H1 (cell line): ENCODE measurements at regions not wholly inside any gene's neighbourhood (a gene's known extent, or its start where the extent isn't known, plus 50 kb on each side); places are given as distances from the start of the nearest gene placed in this dataset.

Source experiments
- CTCF ChIA-PET: fragments of 300-600 bp; sonication (Branson Sonifier 250); formaldehyde crosslinking; loops from one replicate; lab custom pipeline; 2021; ENCODE audit not compliant: partially characterized antibody; lab: Charles Lee
- POLR2A ChIA-PET: fragments of 300-600 bp; sonication (Branson Sonifier 250); formaldehyde crosslinking; loops from one replicate; lab custom pipeline; 2021; ENCODE audit warnings: inconsistent platforms; ENCODE audit not compliant: partially characterized antibody; lab: Charles Lee
- DNase-seq, 2 experiments: peaks; one replicate each; pipeline versions ENCODE4 v3.0.0 to v3.0.0-alpha.2; 2010 to 2022; ENCODE audit warnings: low spot score in 2 of 2, low read depth in 1 of 2, mixed read lengths in 1 of 2
- FAIRE-seq: peaks from 2 replicates; lab custom pipeline; 2011; peaks lifted over from hg19 to GRCh38; lab: Jason Lieb, UNC
- H2AFZ ChIP-seq: 2 replicates; pipeline ENCODE4 v1.8.1; 2012; ENCODE audit warnings: low read length, inconsistent platforms
- H2AK5ac ChIP-seq: 2 replicates; pipeline ENCODE4 v1.6.1; 2013; ENCODE audit warnings: low read depth, low read length
- H2BK120ac ChIP-seq: replicated peaks from 2 replicates; pipeline ENCODE3; 2013; ENCODE audit warnings: low read depth, low read length, inconsistent platforms
- H2BK12ac ChIP-seq: 2 replicates; pipeline ENCODE4 v1.6.1; 2013; ENCODE audit warnings: low read depth, low read length
- H2BK15ac ChIP-seq: 2 replicates; pipeline ENCODE4 v1.6.1; 2013; ENCODE audit warnings: low read length
- H2BK20ac ChIP-seq: 2 replicates; pipeline ENCODE4 v1.6.1; 2013; ENCODE audit warnings: low read length
- H2BK5ac ChIP-seq: 2 replicates; pipeline ENCODE4 v1.6.1; 2013; ENCODE audit warnings: low read depth, low read length
- H3K14ac ChIP-seq: 2 replicates; pipeline ENCODE4 v1.6.1; 2013; ENCODE audit warnings: inconsistent platforms; ENCODE audit not compliant: insufficient read length
- H3K18ac ChIP-seq: 2 replicates; pipeline ENCODE4 v1.6.1; 2013; ENCODE audit warnings: low read length; ENCODE audit errors: extremely low read depth
- H3K23ac ChIP-seq: 2 replicates; pipeline ENCODE4 v1.6.1; 2013; ENCODE audit warnings: inconsistent platforms; ENCODE audit not compliant: insufficient read length
- H3K23me2 ChIP-seq: 2 replicates; pipeline ENCODE4 v1.6.1; 2013; ENCODE audit warnings: low read depth, low read length
- H3K27ac ChIP-seq: 2 replicates; pipeline ENCODE4 v1.6.1; 2011; ENCODE audit warnings: low read depth, low read length, inconsistent platforms
- H3K27me3 ChIP-seq, 4 experiments: replicated peaks in 1 of 4; 1 replicate in 1 of 4; 2 replicates in 3 of 4; pipeline versions ENCODE4 v1.6.1 to v1.8.1; 2011 to 2013; ENCODE audit warnings: low read length in 3 of 4, mild to moderate bottlenecking in 3 of 4, inconsistent platforms in 2 of 4, mixed read lengths in 2 of 4, moderate library complexity in 1 of 4; ENCODE audit not compliant: control insufficient read depth in 3 of 4, insufficient read depth in 3 of 4; ENCODE audit errors: extremely low read depth in 1 of 4
- H3K36me3 ChIP-seq, 4 experiments: 2 replicates each; pipeline versions ENCODE4 v1.6.1 to v1.8.1; 2011 to 2013; ENCODE audit warnings: mild to moderate bottlenecking in 4 of 4, low read length in 3 of 4, moderate library complexity in 2 of 4, control low read depth in 1 of 4, inconsistent platforms in 1 of 4; ENCODE audit not compliant: insufficient read depth in 4 of 4, control insufficient read depth in 2 of 4
- H3K4ac ChIP-seq: replicated peaks from 2 replicates; pipeline ENCODE3; 2013; ENCODE audit warnings: low read length, low read depth, mixed read lengths, inconsistent platforms; ENCODE audit not compliant: insufficient read length
- H3K4me1 ChIP-seq, 4 experiments: replicated peaks in 1 of 4; 1 replicate in 1 of 4; 2 replicates in 3 of 4; pipeline versions ENCODE4 v1.6.1 to v1.8.1; 2011 to 2013; ENCODE audit warnings: low read length in 3 of 4, inconsistent platforms in 2 of 4, mixed read lengths in 1 of 4; ENCODE audit not compliant: insufficient read depth in 4 of 4, control insufficient read depth in 3 of 4
- H3K4me2 ChIP-seq, 2 experiments: 2 replicates each; pipeline versions ENCODE4 v1.6.1 to v1.8.1; 2011 to 2013; ENCODE audit warnings: low read depth in 2 of 2, low read length in 2 of 2, control low read depth in 1 of 2, inconsistent platforms in 1 of 2, mild to moderate bottlenecking in 1 of 2; ENCODE audit not compliant: insufficient read depth in 1 of 2
- H3K4me3 ChIP-seq, 4 experiments: fragments of 200-600, 300-600 bp in 1 of 4; sonication (generic), shearing (Covaris generic), sonication (Bioruptor Twin) in 1 of 4; 2 replicates each; pipeline versions ENCODE4 v1.5.1 to v1.8.1; 2011 to 2016; ENCODE audit warnings: low read length in 4 of 4, low read depth in 3 of 4, control low read depth in 2 of 4, inconsistent platforms in 2 of 4, mild to moderate bottlenecking in 2 of 4, mixed read lengths in 1 of 4, moderate library complexity in 1 of 4; ENCODE audit not compliant: insufficient read depth in 2 of 4; ENCODE audit errors: extremely low read depth in 1 of 4
- H3K56ac ChIP-seq: replicated peaks from 2 replicates; pipeline ENCODE3; 2013; ENCODE audit warnings: low read depth, mild to moderate bottlenecking, mixed read lengths, low read length, inconsistent platforms; ENCODE audit not compliant: insufficient read length
- H3K79me1 ChIP-seq: 2 replicates; pipeline ENCODE4 v1.6.1; 2013; ENCODE audit warnings: low read depth, low read length, control low read depth
- H3K79me2 ChIP-seq, 2 experiments: 2 replicates each; pipeline versions ENCODE4 v1.6.1 to v1.8.1; 2012 to 2013; ENCODE audit warnings: low read length in 2 of 2, mild to moderate bottlenecking in 2 of 2, inconsistent platforms in 1 of 2; ENCODE audit not compliant: insufficient read depth in 2 of 2, control insufficient read depth in 1 of 2
- H3K9ac ChIP-seq, 4 experiments: replicated peaks in 1 of 4; 1 replicate in 1 of 4; 2 replicates in 3 of 4; pipeline versions ENCODE4 v1.6.1 to v1.8.1; 2011 to 2013; ENCODE audit warnings: low read depth in 3 of 4, low read length in 3 of 4, control low read depth in 2 of 4, mild to moderate bottlenecking in 2 of 4, moderate library complexity in 2 of 4, inconsistent platforms in 1 of 4; ENCODE audit errors: extremely low read depth in 1 of 4
- H3K9me3 ChIP-seq, 2 experiments: 2 replicates each; pipeline versions ENCODE4 v1.6.1 to v1.8.1; 2012 to 2013; ENCODE audit warnings: mild to moderate bottlenecking in 2 of 2, moderate library complexity in 2 of 2, control low read depth in 1 of 2, inconsistent platforms in 1 of 2, low read depth in 1 of 2, low read length in 1 of 2, mixed read lengths in 1 of 2; ENCODE audit not compliant: insufficient read depth in 2 of 2
- H4K20me1 ChIP-seq, 2 experiments: replicated peaks in 1 of 2; 2 replicates each; pipeline versions ENCODE3 to v1.8.1; 2011 to 2013; ENCODE audit warnings: inconsistent platforms in 2 of 2, low read length in 2 of 2, mild to moderate bottlenecking in 1 of 2; ENCODE audit not compliant: insufficient read depth in 2 of 2, control insufficient read depth in 1 of 2
- H4K5ac ChIP-seq: 2 replicates; pipeline ENCODE4 v1.6.1; 2013; ENCODE audit warnings: low read length, low read depth, mixed read lengths, inconsistent platforms; ENCODE audit not compliant: insufficient read length
- H4K8ac ChIP-seq: 2 replicates; pipeline ENCODE4 v1.8.0; 2013; ENCODE audit warnings: mild to moderate bottlenecking, moderate library complexity, low read length, inconsistent platforms; ENCODE audit not compliant: insufficient read depth; ENCODE audit errors: extremely low read depth
- H4K91ac ChIP-seq: replicated peaks from 2 replicates; pipeline ENCODE3; 2013; ENCODE audit warnings: low read length, mixed read lengths, inconsistent platforms; ENCODE audit not compliant: insufficient read length
- ATF2 ChIP-seq: IDR thresholded peaks from 2 replicates; pipeline ENCODE4 v1.6.1; 2012; ENCODE audit warnings: low read length, inconsistent platforms
- BACH1 ChIP-seq: IDR thresholded peaks from 2 replicates; pipeline ENCODE4 v1.6.1; 2012; ENCODE audit warnings: low read length, improper control_type of control experiment
- CBX8 ChIP-seq: fragments of 300-800, 300-1000 bp; sonication (generic); IDR thresholded peaks from 2 replicates; pipeline ENCODE4 v1.7.1; 2016; ENCODE audit warnings: low read depth, low read length, borderline replicate concordance
- CHD2 ChIP-seq: IDR thresholded peaks from 2 replicates; pipeline ENCODE4 v1.6.1; 2012; ENCODE audit warnings: low read length, improper control_type of control experiment
- CTBP2 ChIP-seq: IDR thresholded peaks from 2 replicates; pipeline ENCODE4 v1.7.0; 2011; ENCODE audit warnings: borderline replicate concordance, mild to moderate bottlenecking, moderate library complexity, mixed read lengths, low read length; ENCODE audit not compliant: insufficient read depth, insufficient read length
- EP300 ChIP-seq, 2 experiments: IDR thresholded peaks; 1 replicate in 1 of 2; 2 replicates in 1 of 2; pipeline ENCODE4 v1.6.1; 2011 to 2012; ENCODE audit warnings: low read depth in 2 of 2, low read length in 2 of 2, mild to moderate bottlenecking in 2 of 2, borderline replicate concordance in 1 of 2, inconsistent platforms in 1 of 2, moderate library complexity in 1 of 2
- HDAC6 ChIP-seq: IDR thresholded peaks from one replicate; pipeline ENCODE4 v1.7.1; 2012; ENCODE audit warnings: low read depth, mild to moderate bottlenecking, inconsistent platforms, low read length, moderate library complexity
- JUN ChIP-seq: IDR thresholded peaks from 2 replicates; pipeline ENCODE4 v1.6.1; 2011; ENCODE audit warnings: low read depth, mild to moderate bottlenecking, improper control_type of control experiment, low read length
- JUND ChIP-seq: IDR thresholded peaks from 2 replicates; pipeline ENCODE4 v1.6.1; 2011; ENCODE audit warnings: mild to moderate bottlenecking, improper control_type of control experiment, low read length
- PHF8 ChIP-seq: fragments of 200-600 bp; sonication (generic); conservative IDR thresholded peaks from 2 replicates; pipeline ENCODE4 v1.7.1; 2012; ENCODE audit warnings: low read depth, mild to moderate bottlenecking, inconsistent platforms, low read length, moderate library complexity
- RNF2 ChIP-seq: fragments of 200-900, 300-1000 bp; sonication (generic); IDR thresholded peaks from 2 replicates; pipeline ENCODE4 v1.7.1; 2016; ENCODE audit warnings: borderline replicate concordance, low read depth, mild to moderate bottlenecking, antibody characterized with exemption, low read length; ENCODE audit not compliant: poor library complexity, severe bottlenecking; ENCODE audit errors: missing control alignments
- SIX5 ChIP-seq: IDR thresholded peaks from 2 replicates; pipeline ENCODE4 v1.6.1; 2011; ENCODE audit warnings: mild to moderate bottlenecking, low read depth, low read length
- WGBS, 2 experiments: shearing (Covaris generic) in 1 of 2; methylation state at CpG; one replicate each; pipeline versions ENCODE4 v1.1.6 to v1.1.7; 2013 to 2015; ENCODE audit warnings: low lambda C conversion rate in 2 of 2, mixed read lengths in 2 of 2, inconsistent platforms in 1 of 2, low coverage in 1 of 2, missing lambda C conversion rate in 1 of 2; ENCODE audit not compliant: insufficient replicate concordance in 2 of 2, insufficient coverage in 1 of 2, insufficient read length in 1 of 2; ENCODE audit errors: extremely low coverage in 1 of 2, missing lambda C conversion rate in 1 of 2; 5-methylcytosine and 5-hydroxymethylcytosine counted together

- Histone ChIP-seq H3K56ac (no peak overlapping the region), H4K8ac (no peak overlapping the region), H3K9me3 (no peaks in the 10 kb centered on the region), H4K91ac (no peak overlapping the region), H3K4me2 (no peak overlapping the region), H3K18ac (no peak overlapping the region), H3K27ac (no peak overlapping the region), H3K14ac (no peak overlapping the region), H3K79me2 (no peaks in the 10 kb centered on the region), H3K4ac (no peak overlapping the region), H2BK12ac (no peak overlapping the region), H2BK5ac (no peak overlapping the region), H2BK15ac (no peak overlapping the region), H3K9ac (no peak overlapping the region), H3K79me1 (no peaks in the 10 kb centered on the region), H3K4me1 (peaks cover 0 to 1% (median 0%) of the 10 kb centered on the region in 4 experiments; a peak in 1 of 7 replicates), H3K23me2 (no peaks in the 10 kb centered on the region), H3K27me3 (no peaks in the 10 kb centered on the region; a peak in 1 of 7 replicates), H2AK5ac (no peak overlapping the region), H2BK20ac (no peak overlapping the region), H3K36me3 (no peaks in the 10 kb centered on the region), H4K20me1 (no peaks in the 10 kb centered on the region), H3K23ac (no peak overlapping the region), H2BK120ac (no peak overlapping the region), H4K5ac (no peak overlapping the region), H3K4me3 (no peak overlapping the region), H2AFZ (no peak overlapping the region)
- WGBS, 2 experiments: 79% methylated on average over 4 of the region's 4 CpGs; no CpG with 5 or more reads in 1 of the 2 experiments
- DNase-seq (no peak), FAIRE-seq (no peak)
- ChIA-PET CTCF (interaction anchor here (0.9 to 2.8 kb wide), 5 partner anchors 8 to 420 kb away, joined by 3 to 12 read pairs (median 5); no protein-coding TSS in a partner anchor), POLR2A (no interaction called here)
- no peak for TF ChIP-seq BACH1
- no peak for TF ChIP-seq CTBP2
- no peak for TF ChIP-seq ATF2
- TF ChIP-seq HDAC6: no peak
- no peak for TF ChIP-seq CHD2
- no peak for TF ChIP-seq JUN
- no peak for TF ChIP-seq EP300 (IDR thresholded peaks at IDR 0.05; ENCODE audit: borderline replicate concordance in 1 of 2, low read depth in 2 of 2, low read length in 2 of 2)
- no peak for TF ChIP-seq RNF2
- no peak for TF ChIP-seq PHF8
- TF ChIP-seq JUND: no peak
- TF ChIP-seq SIX5: no peak
- TF ChIP-seq CBX8: no peak
Observed at GRCh38 chr1:31515936-31516335, 60.4 kb upstream of the TINAGL1 start.
